HG03159 (cell line): ENCODE measurements at regions not wholly inside any gene's neighbourhood (a gene's known extent, or its start where the extent isn't known, plus 50 kb on each side); places are given as distances from the start of the nearest gene placed in this dataset.
"Not testable (repeated sequence)": the region's sequence is repeated elsewhere in the genome, so short reads cannot be mapped to it uniquely, and the experiment has no call there.

ENCODE experiments used
- ATAC-seq: cut with Tn5 transposase; IDR thresholded peaks from one replicate; pipeline ENCODE4 v1.9.1; 2021; ENCODE audit warnings: mild to moderate bottlenecking, moderate library complexity; ENCODE audit not compliant: unreplicated experiment

DNA sequence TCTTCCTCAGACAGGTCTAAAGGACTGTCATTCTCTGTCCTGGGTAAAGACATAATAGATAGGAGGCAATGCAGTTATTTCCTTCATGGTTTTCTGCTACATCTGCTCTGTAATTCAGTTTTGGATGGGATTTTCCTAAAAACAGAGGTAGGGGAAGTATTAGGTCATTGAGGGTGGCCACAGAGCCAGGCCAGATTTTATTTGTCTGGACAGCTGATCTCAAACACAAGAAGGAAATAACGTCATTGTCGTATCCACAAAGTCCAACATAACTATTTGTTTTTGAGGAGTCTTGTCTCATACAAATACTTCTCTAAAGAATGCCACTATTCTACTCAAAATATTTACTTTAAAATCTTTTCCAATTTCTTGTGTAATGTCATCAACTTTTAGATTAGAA, 154.8 kb upstream of the MAP2 start:
- ATAC-seq: no peak

- ATAC-seq: no peak
These were observed 147.8 kb upstream of the MAP2 start for GRCh38 chr2:209276000-209276399.

DNA sequence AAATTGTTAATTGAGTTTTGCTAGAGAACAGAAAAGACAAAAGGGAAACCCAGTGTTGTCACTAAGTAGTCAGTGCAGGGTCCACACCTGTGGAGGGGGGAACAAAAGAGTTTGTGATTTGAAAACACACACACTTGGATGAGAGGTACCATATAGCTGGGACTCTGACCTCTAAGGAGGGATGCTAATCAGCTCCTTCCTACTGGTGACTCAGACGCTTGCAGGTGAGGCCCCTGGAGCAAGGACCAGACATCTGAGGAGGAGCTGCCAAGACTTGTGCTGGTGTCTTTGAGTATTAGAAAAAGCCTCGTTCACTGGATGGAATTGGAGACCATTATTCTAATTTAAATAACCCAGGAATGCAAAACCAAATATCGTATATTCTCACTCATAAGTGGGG, 146.4 kb upstream of the MAP2 start:
- no peak for ATAC-seq

DNA sequence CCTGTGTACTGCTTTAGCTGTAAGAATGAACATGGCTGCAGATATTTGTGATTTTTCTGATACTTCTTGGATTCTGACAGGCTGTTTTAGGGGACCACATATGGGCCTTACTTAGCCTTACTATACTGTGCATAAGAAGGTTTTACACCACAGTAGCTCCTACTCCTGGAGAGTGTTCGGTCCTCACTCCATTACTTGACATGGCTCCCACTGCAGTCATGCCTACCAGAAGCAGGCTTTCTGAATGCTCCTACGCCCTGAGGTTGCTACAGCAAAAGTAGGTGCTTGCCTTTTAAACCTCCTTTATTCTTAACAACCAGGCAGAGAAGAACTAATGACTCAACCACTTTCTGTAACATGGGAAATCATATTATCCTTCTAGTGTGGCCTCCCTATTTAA, 125.2 kb upstream of the MAP2 start:
- ATAC-seq: no peak

- not testable (repeated sequence) for ATAC-seq
These were observed 124.4 kb upstream of the MAP2 start for GRCh38 chr2:209299478-209299877.

GRCh38 chr2:209300766-209301165, 123.1 kb upstream of the MAP2 start:
- ATAC-seq: not testable (repeated sequence)

DNA sequence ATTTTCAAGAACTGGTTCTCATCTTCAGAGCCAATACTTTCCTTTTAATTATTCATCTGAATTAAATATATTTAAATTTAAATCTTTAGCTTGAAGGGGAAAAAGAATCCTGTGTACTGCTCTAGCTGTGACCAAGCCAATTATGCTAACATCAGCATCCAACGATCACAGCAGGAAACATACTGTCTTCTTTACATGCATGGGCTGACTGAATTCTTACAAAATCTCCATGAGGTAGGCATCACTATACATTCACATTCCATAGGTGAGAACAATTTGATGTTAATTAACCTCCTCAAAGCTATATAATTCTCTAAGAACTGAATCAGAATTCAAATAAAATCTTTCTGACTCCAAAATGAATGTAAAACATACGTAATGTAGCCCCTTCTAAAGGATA, 118.8 kb upstream of the MAP2 start:
- no peak for ATAC-seq

DNA sequence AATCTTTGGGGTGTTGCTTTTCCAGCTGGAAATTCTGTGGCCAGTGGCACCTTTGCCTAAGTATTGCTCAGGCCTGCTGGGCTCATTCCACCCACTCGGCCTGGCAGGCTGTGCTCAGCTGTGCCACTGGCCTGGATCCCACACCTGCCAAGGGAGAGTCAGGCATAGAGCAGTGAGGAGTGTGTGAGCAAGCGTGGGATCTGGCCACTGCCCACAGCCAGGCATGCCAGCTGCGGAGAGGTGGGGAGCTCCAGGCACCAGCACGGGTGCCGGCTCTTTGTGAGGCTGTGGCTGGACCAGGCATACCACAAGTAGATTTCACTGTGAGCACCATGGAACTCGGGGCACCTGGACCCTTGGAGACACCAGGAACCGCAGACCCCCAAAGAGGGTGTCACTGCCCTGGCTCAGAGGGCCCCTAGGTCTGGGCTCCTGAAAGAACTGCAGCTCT, 118.1 kb upstream of the MAP2 start:
- ATAC-seq: no peak

DNA sequence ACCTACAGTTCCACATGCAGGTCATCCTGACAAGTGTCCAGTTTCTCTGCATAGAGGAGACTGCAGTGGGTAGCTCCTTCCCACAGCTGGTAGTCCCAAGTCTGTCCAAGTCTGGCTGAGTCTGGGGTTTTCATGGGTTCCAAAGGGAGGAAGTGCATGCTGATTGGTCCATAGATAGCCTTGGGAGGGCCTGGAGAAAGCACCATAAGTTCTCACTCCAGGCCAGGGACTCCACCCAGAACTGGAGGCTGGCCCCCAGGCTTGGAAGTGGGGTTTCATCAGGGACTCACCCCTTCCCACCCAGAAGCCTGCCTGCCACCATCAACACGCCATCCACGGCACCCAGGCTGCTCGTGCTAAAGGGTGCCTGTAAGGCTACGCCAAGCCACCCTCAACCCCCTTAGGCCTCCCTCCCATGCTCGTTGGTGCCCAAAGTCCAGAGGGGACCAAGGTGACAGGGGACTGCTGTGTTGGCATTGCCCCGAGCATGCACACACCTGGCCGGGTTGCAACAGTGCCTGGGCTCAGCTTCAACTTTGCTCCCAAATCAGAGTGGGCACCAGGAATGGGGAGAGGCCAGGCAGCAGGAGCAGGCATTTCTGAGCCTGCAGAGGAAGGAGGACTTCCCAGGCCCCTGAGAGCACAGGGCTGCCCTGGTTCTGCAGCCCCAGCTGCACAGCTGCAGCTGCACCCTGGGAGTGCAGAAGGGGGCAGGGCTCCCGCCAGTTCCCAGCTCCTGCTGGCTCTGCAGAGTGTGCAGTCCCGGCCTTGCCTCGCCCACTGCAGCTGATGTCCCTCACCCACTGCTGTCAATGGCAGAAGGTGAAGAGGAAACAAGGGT, 116.5 kb upstream of the MAP2 start:
- ATAC-seq: no peak

DNA sequence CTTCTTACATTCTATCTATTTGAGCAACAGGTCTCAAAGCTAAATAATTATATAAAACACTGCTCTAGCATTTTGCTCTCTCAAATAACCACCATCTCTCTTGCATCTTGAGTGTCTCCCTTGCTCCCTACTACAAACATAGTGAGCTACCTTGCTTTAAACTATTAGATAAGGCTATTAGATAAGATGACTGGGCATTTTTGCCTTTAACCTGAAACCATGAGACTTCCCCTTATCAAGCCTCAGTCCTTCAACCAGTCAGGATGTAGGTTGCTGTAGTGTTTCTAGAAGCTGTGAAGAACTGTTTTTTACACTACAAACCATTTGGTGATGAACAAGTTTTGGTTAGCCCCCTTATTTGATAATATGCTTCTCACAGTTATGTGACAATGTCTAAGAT, 115.4 kb upstream of the MAP2 start:
- no peak for ATAC-seq

- ATAC-seq: no peak
These were observed 111.9 kb upstream of the MAP2 start for GRCh38 chr2:209311948-209312347.

GRCh38 chr2:209312450-209312849, 111.4 kb upstream of the MAP2 start:
- not testable (repeated sequence) for ATAC-seq

DNA sequence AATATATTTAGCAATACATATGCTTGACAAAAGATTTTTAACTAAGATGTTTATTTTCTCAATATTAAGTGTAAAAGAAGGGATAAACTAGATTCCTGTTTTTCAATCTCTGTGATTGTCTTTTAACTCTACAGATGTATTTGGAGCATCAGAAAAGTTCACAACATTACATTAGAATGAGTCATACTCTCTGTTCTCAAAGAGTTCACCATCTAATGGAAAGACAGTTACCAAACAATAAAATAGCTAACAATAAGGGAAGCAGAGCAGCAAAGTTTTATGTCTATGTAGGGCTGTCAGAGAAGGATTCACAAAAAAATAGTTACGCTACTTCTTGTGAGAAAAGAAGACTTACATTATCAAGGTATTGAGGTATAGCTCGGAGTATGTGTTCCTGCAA, 109.2 kb upstream of the MAP2 start:
- ATAC-seq: no peak

- no peak for ATAC-seq
These were observed 107.7 kb upstream of the MAP2 start for GRCh38 chr2:209316141-209316540.

- ATAC-seq: no peak
These were observed 102.8 kb upstream of the MAP2 start for GRCh38 chr2:209321076-209321475.

DNA sequence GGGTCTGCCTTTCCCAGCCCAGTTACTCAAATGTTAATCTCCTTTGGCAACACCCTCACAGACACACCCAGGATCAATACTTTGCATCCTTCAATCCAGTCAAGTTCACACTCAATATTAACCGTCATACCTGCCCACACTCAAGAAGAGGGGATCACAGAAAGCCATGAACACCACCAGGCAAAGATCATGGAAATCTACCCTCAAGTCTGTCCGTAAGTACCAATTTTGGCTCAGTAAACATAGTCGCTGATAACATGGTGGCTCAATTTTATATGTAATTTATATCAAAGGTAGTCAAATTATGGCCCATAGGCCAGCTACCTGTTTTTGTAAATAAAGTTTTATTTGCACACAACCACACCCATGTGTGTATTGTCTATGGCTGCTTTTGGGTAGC, 102.3 kb upstream of the MAP2 start:
- no peak for ATAC-seq

GRCh38 chr2:209322041-209322440, 101.8 kb upstream of the MAP2 start:
- no peak for ATAC-seq

- no peak for ATAC-seq
These were observed 100.8 kb upstream of the MAP2 start for GRCh38 chr2:209322905-209323512.

- no peak for ATAC-seq
These were observed 100.1 kb upstream of the MAP2 start for GRCh38 chr2:209323738-209324137.

GRCh38 chr2:209324281-209324680, 99.6 kb upstream of the MAP2 start:
- no peak for ATAC-seq

DNA sequence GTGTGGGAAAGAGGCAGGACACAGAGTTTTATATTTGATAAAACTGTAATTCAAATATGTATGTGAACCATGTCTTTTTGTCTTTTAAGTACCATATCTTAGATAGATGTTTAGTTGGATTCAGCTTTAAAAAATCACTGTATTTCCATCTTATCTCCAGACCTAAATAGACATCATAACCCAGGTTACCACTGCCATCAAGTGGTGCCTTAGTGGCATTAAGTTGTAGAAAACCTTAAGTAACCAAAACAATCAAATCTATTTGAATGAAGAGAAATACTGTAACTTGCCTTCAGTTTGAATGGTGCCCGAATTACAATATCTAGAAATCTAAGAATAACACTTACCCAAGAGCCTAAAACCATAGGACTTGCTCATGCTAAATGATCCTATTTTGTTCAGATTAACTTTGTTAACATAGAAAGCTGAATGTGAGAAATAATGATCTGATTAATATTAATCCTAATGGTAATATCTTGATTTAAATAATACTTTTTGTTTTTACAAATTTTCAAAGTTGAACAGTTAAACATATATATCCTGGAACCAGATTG, 92.5 kb upstream of the MAP2 start:
- ATAC-seq: no peak
